Karpas-422 (cell line): ENCODE measurements at regions not wholly inside any gene's neighbourhood (a gene's known extent, or its start where the extent isn't known, plus 50 kb on each side); places are given as distances from the start of the nearest gene placed in this dataset. TPM values are rescaled to one million over a fixed set of nuclear protein-coding genes. Genes with fewer than 3 reads are reported as not detected.

Experiments used
- small RNA-seq: library from RNA; depleted of rRNA; stranded (forward); fragments of <200 nt; gene quantifications from one replicate; pipeline ENCODE3, GENCODE V24; 2014

Small RNAs in the stretch of these regions (small RNA-seq; reads per million reads assigned to genes)
- gene AL161788.1 (not detected), gene AL162413.1 (not detected), gene AL592227.1 (not detected), gene RNU2-47P (0.16 reads per million)
